Activated B cell treated with CpG ODN at 0.5 μM for 24 hours (primary cell): ENCODE measurements at regions not wholly inside any gene's neighbourhood (a gene's known extent, or its start where the extent isn't known, plus 50 kb on each side); places are given as distances from the start of the nearest gene placed in this dataset.

Experiments used
- ATAC-seq: fragments of 200-7000 bp; cut with Tn5 transposase; one replicate; pipeline ENCODE4 v1.10.0; 2021; ENCODE audit warnings: low read depth, mild to moderate bottlenecking, moderate library complexity
- CTCF ChIA-PET: fragments of 350-600 bp; sonication (Branson Sonifier 250); formaldehyde crosslinking; loops from one replicate; lab custom pipeline; 2021; ENCODE audit warnings: antibody characterized with exemption; lab: Charles Lee
- POLR2A ChIA-PET: fragments of 350-600 bp; sonication (Branson Sonifier 250); formaldehyde crosslinking; loops from one replicate; lab custom pipeline; 2021; ENCODE audit warnings: antibody characterized with exemption; lab: Charles Lee
- DNase-seq: peaks from one replicate; pipeline ENCODE4 v3.0.0; 2022
- H3K27ac Mint-ChIP-seq: one replicate; pipeline ENCODE4 v1.8.0; 2020; ENCODE audit warnings: mixed read lengths
- H3K27me3 Mint-ChIP-seq: one replicate; pipeline ENCODE4 v1.8.0; 2021; ENCODE audit warnings: mixed read lengths
- H3K36me3 Mint-ChIP-seq: one replicate; pipeline ENCODE4 v1.8.0; 2021; ENCODE audit warnings: low read depth, mixed read lengths
- H3K4me1 Mint-ChIP-seq: one replicate; pipeline ENCODE4 v1.8.0; 2021; ENCODE audit warnings: mixed read lengths
- H3K4me3 Mint-ChIP-seq: one replicate; pipeline ENCODE4 v1.8.0; 2020; ENCODE audit warnings: mild to moderate bottlenecking, mixed read lengths
- H3K9me3 Mint-ChIP-seq: one replicate; pipeline ENCODE4 v1.8.0; 2020; ENCODE audit warnings: mixed read lengths
- CTCF ChIP-seq: fragments of 200-600 bp; IDR thresholded peaks from one replicate; pipeline ENCODE4 v1.8.0; 2022; ENCODE audit warnings: antibody characterized with exemption, mild to moderate bottlenecking
- intact Hi-C: fragments of 100-400 bp; cut with micrococcal nuclease; formaldehyde crosslinking; loops from one replicate; pipeline ENCODE4 v1.15.1; 2024

- no peak for DNase-seq
- ChIA-PET CTCF (no interaction called here), POLR2A (no interaction called here)
- Mint-ChIP-seq H3K4me1 (no peaks in the 10 kb centered on the region), H3K27ac (no peak overlapping the region), H3K4me3 (no peak overlapping the region), H3K36me3 (no peaks in the 10 kb centered on the region), H3K27me3 (no peaks in the 10 kb centered on the region), H3K9me3 (peaks cover 7% of the 10 kb centered on the region)
- no peak for ATAC-seq
- intact Hi-C loops: no loop called here
- TF ChIP-seq CTCF: no peak
These were observed 156.1 kb downstream of the LURAP1L start for GRCh38 chr9:12930906-12931305.

GRCh38 chr9:12933957-12934356 lies 159.1 kb downstream of the LURAP1L start:
- POLR2A ChIA-PET: no interaction called here
- no peak for DNase-seq

GRCh38 chr9:12934545-12935272 lies 159.9 kb downstream of the LURAP1L start:
- Mint-ChIP-seq H3K36me3 (no peaks in the 10 kb centered on the region), H3K27me3 (no peaks in the 10 kb centered on the region), H3K4me3 (no peak overlapping the region), H3K9me3 (peaks cover 2% of the 10 kb centered on the region), H3K4me1 (no peaks in the 10 kb centered on the region), H3K27ac (no peak overlapping the region)
- intact Hi-C loops: no loop called here
- DNase-seq (no peak), ATAC-seq (no peak)
- ChIA-PET POLR2A (interaction anchor here (0.6 kb wide), 1 partner anchor 68 kb away, joined by 9 read pairs; no protein-coding TSS in a partner anchor), CTCF (no interaction called here)
- no peak for TF ChIP-seq CTCF

More at GRCh38 chr9:12933957-12934356, 159.1 kb downstream of the LURAP1L start:
- CTCF ChIA-PET: no interaction called here
- intact Hi-C loops: no loop called here
- no peaks in the 10 kb centered on the region for H3K36me3 Mint-ChIP-seq
- no peaks in the 10 kb centered on the region for H3K27me3 Mint-ChIP-seq
- H3K9me3 Mint-ChIP-seq: peaks cover 2% of the 10 kb centered on the region
- H3K4me1 Mint-ChIP-seq: no peaks in the 10 kb centered on the region
- no peak for TF ChIP-seq CTCF
- H3K4me3 Mint-ChIP-seq: no peak overlapping the region
- no peak overlapping the region for H3K27ac Mint-ChIP-seq
- ATAC-seq: no peak

- Mint-ChIP-seq H3K27ac (no peak overlapping the region), H3K4me1 (no peaks in the 10 kb centered on the region)
- CTCF ChIA-PET: no interaction called here
These were observed 160.9 kb downstream of the LURAP1L start for GRCh38 chr9:12935714-12936113.

GRCh38 chr9:12954441-12954840 lies 179.6 kb downstream of the LURAP1L start:
- Mint-ChIP-seq H3K9me3 (peaks cover 13% of the 10 kb centered on the region), H3K36me3 (no peaks in the 10 kb centered on the region), H3K4me3 (no peak overlapping the region), H3K27me3 (no peaks in the 10 kb centered on the region), H3K4me1 (no peaks in the 10 kb centered on the region), H3K27ac (no peak overlapping the region)
- ChIA-PET CTCF (no interaction called here), POLR2A (no interaction called here)
- intact Hi-C loops: no loop called here
- TF ChIP-seq CTCF: no peak
- ATAC-seq: no peak
- no peak for DNase-seq

More at GRCh38 chr9:12935714-12936113, 160.9 kb downstream of the LURAP1L start:
- POLR2A ChIA-PET: no interaction called here
- H3K27me3 Mint-ChIP-seq: no peaks in the 10 kb centered on the region
- peaks cover under 1% of the 10 kb centered on the region for H3K9me3 Mint-ChIP-seq
- H3K36me3 Mint-ChIP-seq: no peaks in the 10 kb centered on the region
- no peak overlapping the region for H3K4me3 Mint-ChIP-seq
- intact Hi-C loops: no loop called here
- DNase-seq (no peak), ATAC-seq (no peak)
- TF ChIP-seq CTCF: no peak
